Upper lobe of left lung (tissue), 4 donors: ENCODE measurements at regions not wholly inside any gene's neighbourhood (a gene's known extent, or its start where the extent isn't known, plus 50 kb on each side); places are given as distances from the start of the nearest gene placed in this dataset.

Experiments
- CTCF ChIP-seq, 6 experiments: fragments of 450-650 bp in 4 of 6; fragments of 200-600 bp in 2 of 6; sonication (generic) in 2 of 6; IDR thresholded peaks; one replicate each; pipeline ENCODE4 v1.5.1; 2016 to 2019; ENCODE audit warnings: antibody characterized with exemption in 6 of 6
- EP300 ChIP-seq, 4 donors: sonication (generic); formaldehyde crosslinking; IDR thresholded peaks; one replicate each; pipeline ENCODE4 v1.5.1; 2017; ENCODE audit warnings: antibody characterized with exemption in 4 of 4, control low read depth in 2 of 4
- POLR2A ChIP-seq, 4 donors: fragments of 450-650 bp; IDR thresholded peaks; one replicate each; pipeline ENCODE4 v1.5.1; 2016 to 2017; ENCODE audit warnings: antibody characterized with exemption in 4 of 4, mild to moderate bottlenecking in 2 of 4

GRCh38 chr12:130070126-130070611, 92.1 kb upstream of the FZD10 start:
- TF ChIP-seq EP300 (IDR thresholded peaks at IDR 0.05) (no peak), POLR2A (IDR thresholded peaks at IDR 0.05) (no peak), CTCF (IDR thresholded peaks at IDR 0.05) (no peak)
